Type B pancreatic cell (in vitro differentiated cells): ENCODE measurements at regions not wholly inside any gene's neighbourhood (a gene's known extent, or its start where the extent isn't known, plus 50 kb on each side); places are given as distances from the start of the nearest gene placed in this dataset.
A peak's percentile ranks its signal among the peaks of the same experiment; 100 is the strongest.

Source experiments
- DNase-seq: peaks from one replicate; pipeline ENCODE4 v3.0.0; 2021; ENCODE audit warnings: mixed read lengths; ENCODE audit not compliant: unreplicated experiment; ENCODE audit errors: extremely low spot score
- H3K27ac Mint-ChIP-seq: 2 replicates; pipeline ENCODE4 v1.8.0; 2021; ENCODE audit warnings: mild to moderate bottlenecking, mixed read lengths
- H3K27me3 Mint-ChIP-seq: 2 replicates; pipeline ENCODE4 v1.8.0; 2021; ENCODE audit warnings: mixed read lengths
- H3K36me3 Mint-ChIP-seq: 2 replicates; pipeline ENCODE4 v1.8.0; 2021; ENCODE audit warnings: mixed read lengths
- H3K4me1 Mint-ChIP-seq: one replicate; pipeline ENCODE4 v1.8.0; 2021; ENCODE audit warnings: mixed read lengths; ENCODE audit not compliant: unreplicated experiment
- H3K4me3 Mint-ChIP-seq: 2 replicates; pipeline ENCODE4 v1.8.0; 2021; ENCODE audit warnings: mild to moderate bottlenecking, mixed read lengths
- H3K9me3 Mint-ChIP-seq: 2 replicates; pipeline ENCODE4 v1.8.0; 2021; ENCODE audit warnings: mixed read lengths
- TF ChIP-seq, protein P1 (sequence below): fragments of 200-600 bp; sonication (generic); conservative IDR thresholded peaks from 2 replicates; pipeline ENCODE4 v1.5.0; 2021; ENCODE audit warnings: antibody characterized with exemption, mild to moderate bottlenecking

- Mint-ChIP-seq H3K4me3 (no peak overlapping the region), H3K4me1 (no peaks in the 10 kb centered on the region), H3K27ac (no peak overlapping the region), H3K36me3 (no peaks in the 10 kb centered on the region), H3K27me3 (no peaks in the 10 kb centered on the region), H3K9me3 (no peaks in the 10 kb centered on the region)
- TF ChIP-seq, protein P1, sequence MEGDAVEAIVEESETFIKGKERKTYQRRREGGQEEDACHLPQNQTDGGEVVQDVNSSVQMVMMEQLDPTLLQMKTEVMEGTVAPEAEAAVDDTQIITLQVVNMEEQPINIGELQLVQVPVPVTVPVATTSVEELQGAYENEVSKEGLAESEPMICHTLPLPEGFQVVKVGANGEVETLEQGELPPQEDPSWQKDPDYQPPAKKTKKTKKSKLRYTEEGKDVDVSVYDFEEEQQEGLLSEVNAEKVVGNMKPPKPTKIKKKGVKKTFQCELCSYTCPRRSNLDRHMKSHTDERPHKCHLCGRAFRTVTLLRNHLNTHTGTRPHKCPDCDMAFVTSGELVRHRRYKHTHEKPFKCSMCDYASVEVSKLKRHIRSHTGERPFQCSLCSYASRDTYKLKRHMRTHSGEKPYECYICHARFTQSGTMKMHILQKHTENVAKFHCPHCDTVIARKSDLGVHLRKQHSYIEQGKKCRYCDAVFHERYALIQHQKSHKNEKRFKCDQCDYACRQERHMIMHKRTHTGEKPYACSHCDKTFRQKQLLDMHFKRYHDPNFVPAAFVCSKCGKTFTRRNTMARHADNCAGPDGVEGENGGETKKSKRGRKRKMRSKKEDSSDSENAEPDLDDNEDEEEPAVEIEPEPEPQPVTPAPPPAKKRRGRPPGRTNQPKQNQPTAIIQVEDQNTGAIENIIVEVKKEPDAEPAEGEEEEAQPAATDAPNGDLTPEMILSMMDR, result no peak
- DNase-seq, result no peak
Measured at GRCh38 chr2:226256237-226256636, 543.4 kb downstream of the IRS1 start.

GRCh38 chr2:226251661-226252060 lies 548.0 kb downstream of the IRS1 start:
- H3K4me1 Mint-ChIP-seq, result no peaks in the 10 kb centered on the region
- H3K27me3 Mint-ChIP-seq, result no peaks in the 10 kb centered on the region
- H3K9me3 Mint-ChIP-seq, result no peaks in the 10 kb centered on the region
- H3K4me3 Mint-ChIP-seq, result no peak overlapping the region
- H3K27ac Mint-ChIP-seq, result no peak overlapping the region
- H3K36me3 Mint-ChIP-seq, result no peaks in the 10 kb centered on the region
- DNase-seq, result no peak
- TF ChIP-seq, protein P1, result no peak

DNA sequence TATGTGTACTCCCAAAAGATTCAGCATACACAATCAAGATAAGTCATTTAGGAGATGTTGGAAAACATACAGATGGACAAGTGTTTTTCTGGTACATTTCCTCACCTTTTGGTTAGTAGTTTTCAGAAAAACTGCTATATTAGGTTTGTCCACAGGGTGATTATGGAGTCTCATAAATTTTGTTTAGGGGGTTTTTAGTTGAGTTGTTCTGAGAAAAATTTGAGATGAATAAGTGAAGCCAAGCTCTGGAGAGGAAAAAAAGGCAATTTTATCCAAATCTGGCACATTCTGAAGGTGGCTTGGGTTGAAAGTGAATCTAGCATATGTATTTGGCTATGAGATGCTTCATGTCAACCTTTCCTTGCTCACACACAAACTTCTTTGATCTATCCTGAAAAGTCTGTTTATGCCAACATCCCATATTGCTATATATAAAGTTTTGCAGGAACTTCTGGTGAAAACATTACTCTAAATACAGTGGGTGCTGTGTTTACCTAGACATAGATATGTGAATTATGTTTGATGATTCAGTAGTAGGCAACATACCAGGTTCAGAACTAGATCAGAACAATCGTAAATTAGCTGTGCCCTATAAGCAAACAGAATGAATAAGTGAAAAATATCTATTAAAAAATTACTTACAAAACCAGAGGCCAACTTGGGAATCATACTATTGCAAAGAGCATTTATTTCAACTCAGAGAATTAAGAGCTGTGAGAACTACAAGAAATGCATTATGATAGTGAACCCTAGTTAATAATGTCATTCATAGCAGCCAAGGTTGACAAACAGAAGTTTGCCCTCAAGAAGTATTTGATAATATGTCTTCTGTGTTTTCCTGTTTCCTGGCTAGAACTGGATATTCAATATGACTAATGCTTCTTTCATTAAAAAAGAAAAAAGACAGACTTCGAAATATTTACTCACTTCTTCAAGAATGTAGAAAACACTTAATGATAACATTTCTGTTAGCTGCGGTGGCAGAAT lies 552.0 kb downstream of the IRS1 start:
- no peak overlapping the region for H3K27ac Mint-ChIP-seq
- H3K9me3 Mint-ChIP-seq, result peaks cover 5% of the 10 kb centered on the region
- no peaks in the 10 kb centered on the region for H3K4me1 Mint-ChIP-seq
- DNase-seq, result no peak
- H3K36me3 Mint-ChIP-seq, result no peaks in the 10 kb centered on the region
- no peaks in the 10 kb centered on the region for H3K27me3 Mint-ChIP-seq
- TF ChIP-seq, protein P1, result peak; percentile 59
- no peak overlapping the region for H3K4me3 Mint-ChIP-seq

DNA sequence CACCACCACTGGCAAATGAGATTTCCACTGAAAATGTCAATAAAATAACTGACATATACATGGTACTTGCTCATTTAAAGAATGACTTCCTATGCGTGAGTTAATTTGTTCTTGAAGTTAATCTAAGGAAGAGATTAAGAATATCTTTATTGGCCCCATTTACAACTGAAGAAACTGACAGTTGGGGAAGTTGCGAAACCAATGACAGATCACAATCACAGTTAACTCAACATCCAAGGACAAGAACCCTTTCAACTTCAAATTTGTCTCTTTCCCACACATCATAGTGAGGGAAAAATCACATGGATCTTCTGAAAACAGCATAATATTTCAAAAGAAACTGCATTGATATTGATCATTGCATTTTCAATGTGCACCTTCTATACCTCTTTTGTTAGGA lies 565.4 kb downstream of the IRS1 start:
- DNase-seq, result no peak
- TF ChIP-seq, protein P1, result no peak
- H3K27me3 Mint-ChIP-seq, result no peaks in the 10 kb centered on the region
- H3K4me1 Mint-ChIP-seq, result no peaks in the 10 kb centered on the region
- no peak overlapping the region for H3K4me3 Mint-ChIP-seq
- H3K9me3 Mint-ChIP-seq, result no peaks in the 10 kb centered on the region
- H3K36me3 Mint-ChIP-seq, result no peaks in the 10 kb centered on the region
- no peak overlapping the region for H3K27ac Mint-ChIP-seq

DNA sequence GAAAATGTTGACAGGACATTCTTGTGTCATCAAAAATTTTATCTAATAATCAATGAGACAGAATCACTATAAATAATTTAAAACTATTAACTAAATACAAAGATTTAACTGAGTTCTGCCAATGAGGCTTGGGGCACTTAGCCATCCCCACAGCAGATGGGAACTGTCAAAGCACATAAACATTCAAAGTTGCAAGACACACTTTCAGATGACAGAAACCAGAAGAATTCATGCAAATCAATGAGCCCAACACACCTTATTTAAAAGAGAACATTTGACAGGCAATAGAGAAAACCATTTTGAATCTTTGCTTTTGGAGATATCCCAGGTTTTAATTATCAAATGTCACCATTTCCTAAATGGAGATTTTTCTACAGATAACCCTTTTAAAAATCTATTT lies 566.2 kb downstream of the IRS1 start:
- Mint-ChIP-seq H3K4me1 (no peaks in the 10 kb centered on the region), H3K36me3 (no peaks in the 10 kb centered on the region), H3K4me3 (no peak overlapping the region), H3K27me3 (no peaks in the 10 kb centered on the region), H3K27ac (no peak overlapping the region), H3K9me3 (no peaks in the 10 kb centered on the region)
- DNase-seq, result no peak
- TF ChIP-seq, protein P1, result no peak
